A549 (cell line): ENCODE measurements at regions not wholly inside any gene's neighbourhood (a gene's known extent, or its start where the extent isn't known, plus 50 kb on each side); places are given as distances from the start of the nearest gene placed in this dataset.
A peak's percentile ranks its signal among the peaks of the same experiment; 100 is the strongest.

Experiments used
- ATAC-seq, 2 experiments: fragments of 200-7000 bp in 1 of 2; fragments of >200 bp in 1 of 2; cut with Nextera tagmentation in 1 of 2; cut with Tn5 transposase in 1 of 2; 3 replicates each; pipeline versions ENCODE4 v1.8.0 to v1.9.1; 2018 to 2020; ENCODE audit warnings: mild to moderate bottlenecking in 1 of 2, moderate library complexity in 1 of 2
- CTCF ChIA-PET: fragments of 300-600 bp; sonication (Branson Sonifier 250); formaldehyde crosslinking; extraction: SDS; loops from one replicate; lab custom pipeline; 2021; ENCODE audit warnings: antibody characterized with exemption, inconsistent platforms; lab: Yijun Ruan, JAX
- POLR2A ChIA-PET: fragments of 350-600 bp; formaldehyde crosslinking; extraction: SDS; loops from one replicate; lab custom pipeline; 2021; ENCODE audit warnings: antibody characterized with exemption, inconsistent platforms; lab: Yijun Ruan, JAX
- DNase-seq, 2 experiments: peaks; one replicate each; pipeline versions ENCODE4 v3.0.0 to v3.0.0-alpha.2; 2011 to 2016; ENCODE audit warnings: low read depth in 1 of 2, low spot score in 1 of 2
- FAIRE-seq: peaks from 2 replicates; lab custom pipeline; 2011; peaks lifted over from hg19 to GRCh38; lab: Jason Lieb, UNC
- H3K27ac ChIP-seq, 2 experiments: fragments of >200 bp; sonication (Bioruptor Twin); formaldehyde crosslinking; 3 replicates each; pipeline ENCODE4 v1.5.1; 2016 to 2017
- H3K4me1 ChIP-seq: fragments of >200 bp; sonication (Bioruptor Twin); formaldehyde crosslinking; 3 replicates; pipeline ENCODE4 v1.6.1; 2016
- H3K4me2 ChIP-seq: fragments of >200 bp; sonication (Bioruptor Twin); formaldehyde crosslinking; 3 replicates; pipeline ENCODE4 v1.6.1; 2016
- H3K4me3 ChIP-seq: fragments of >200 bp; sonication (Bioruptor Twin); formaldehyde crosslinking; 3 replicates; pipeline ENCODE4 v1.5.1; 2016
- H3K9me3 ChIP-seq: fragments of >200 bp; sonication (Bioruptor Twin); formaldehyde crosslinking; 3 replicates; pipeline ENCODE4 v1.6.1; 2016
- ELK1 ChIP-seq: fragments of 150-350 bp; IDR thresholded peaks from 2 replicates; pipeline ENCODE4 v1.6.1; 2014; ENCODE audit warnings: low read depth, mild to moderate bottlenecking, low read length
- EP300 ChIP-seq, 2 experiments: fragments of >200 bp; sonication (Bioruptor Twin); formaldehyde crosslinking; IDR thresholded peaks; 2 replicates in 1 of 2; 3 replicates in 1 of 2; pipeline ENCODE4 v1.6.1; 2016 to 2017
- FOSL2 ChIP-seq, 2 experiments: fragments of 450-650 bp in 1 of 2; fragments of >200 bp in 1 of 2; sonication (Bioruptor Twin) in 1 of 2; formaldehyde crosslinking; IDR thresholded peaks; 2 replicates each; pipeline versions ENCODE4 v1.5.0 to v1.6.1; 2016 to 2020; ENCODE audit warnings: mild to moderate bottlenecking in 1 of 2, moderate library complexity in 1 of 2
- GATA3 ChIP-seq: IDR thresholded peaks from 2 replicates; pipeline ENCODE4 v1.6.1; 2012; ENCODE audit warnings: borderline replicate concordance
- HOXA7 ChIP-seq: fragments of 250-450 bp; sonication (Bioruptor Pico); IDR thresholded peaks from 2 replicates; pipeline ENCODE4 v1.5.0; 2020; ENCODE audit warnings: mild to moderate bottlenecking, moderate library complexity
- HOXB13 ChIP-seq: fragments of 250-450 bp; sonication (Bioruptor Pico); IDR thresholded peaks from 2 replicates; pipeline ENCODE4 v1.5.0; 2020; ENCODE audit warnings: low read depth, mild to moderate bottlenecking, moderate library complexity
- JUNB ChIP-seq: fragments of >200 bp; sonication (Bioruptor Twin); formaldehyde crosslinking; IDR thresholded peaks from 2 replicates; pipeline ENCODE4 v1.6.1; 2016
- MAFK ChIP-seq: fragments of 450-650 bp; IDR thresholded peaks from 2 replicates; pipeline ENCODE4 v1.6.1; 2014; ENCODE audit not compliant: partially characterized antibody
- MYC ChIP-seq: IDR thresholded peaks from 2 replicates; pipeline ENCODE4 v1.6.1; 2012; ENCODE audit warnings: mild to moderate bottlenecking, inconsistent platforms, low read length, improper control_type of control experiment, borderline replicate concordance
- POLR2A ChIP-seq: IDR thresholded peaks from 2 replicates; pipeline ENCODE4 v1.6.1; 2012; ENCODE audit warnings: mild to moderate bottlenecking, low read length
- RAD21 ChIP-seq, 2 experiments: fragments of >200 bp in 1 of 2; sonication (Bioruptor Twin) in 1 of 2; formaldehyde crosslinking in 1 of 2; IDR thresholded peaks in 1 of 2; conservative IDR thresholded peaks in 1 of 2; 2 replicates in 1 of 2; 3 replicates in 1 of 2; pipeline ENCODE4 v1.6.1; 2012 to 2018; ENCODE audit warnings: inconsistent platforms in 1 of 2
- REST ChIP-seq: fragments of 200-600 bp; sonication (generic); IDR thresholded peaks from 2 replicates; pipeline ENCODE4 v1.6.1; 2016; ENCODE audit warnings: antibody characterized with exemption, mild to moderate bottlenecking, moderate library complexity
- RFX5 ChIP-seq: fragments of 450-650 bp; IDR thresholded peaks from 2 replicates; pipeline ENCODE4 v1.7.1; 2014; ENCODE audit warnings: antibody characterized with exemption, mild to moderate bottlenecking, moderate library complexity
- SMC3 ChIP-seq: fragments of >200 bp; sonication (Bioruptor Twin); formaldehyde crosslinking; IDR thresholded peaks from 3 replicates; pipeline ENCODE4 v1.6.1; 2018; ENCODE audit warnings: inconsistent platforms
- ZC3H11A ChIP-seq: fragments of 450-650 bp; IDR thresholded peaks from 2 replicates; pipeline ENCODE4 v1.6.1; 2014; ENCODE audit warnings: antibody characterized with exemption, mild to moderate bottlenecking
- ZFP36 ChIP-seq: fragments of 450-650 bp; IDR thresholded peaks from 2 replicates; pipeline ENCODE4 v1.6.1; 2014; ENCODE audit warnings: borderline replicate concordance; ENCODE audit not compliant: partially characterized antibody
- WGBS: methylation state at CpG from one replicate; pipeline ENCODE4 v1.1.6; 2017; ENCODE audit errors: missing lambda C conversion rate; 5-methylcytosine and 5-hydroxymethylcytosine counted together

GRCh38 chr14:100980823-100981222 is 77.3 kb upstream of the RTL1 start:
- Histone ChIP-seq H3K27ac (peak overlapping the region in 1 of 2 experiments; percentile 66; a peak in 2 of 6 replicates), H3K4me3 (no peak overlapping the region), H3K9me3 (no peaks in the 10 kb centered on the region), H3K4me2 (peak overlapping the region; percentile 72; the same call in 2 of the 3 replicates)
- POLR2A ChIA-PET, result no interaction called here
- CTCF ChIA-PET, result no interaction called here
- TF ChIP-seq ZFP36 (no peak), RFX5 (no peak), ZC3H11A (no peak), FOSL2 (IDR thresholded peaks at IDR 0.05) (no peak), FOSL2 (CRISPR knock-in tag; IDR thresholded peaks at IDR 0.05) (peak; percentile 66)
- TF ChIP-seq, all 56 proteins: peak for 1
- FAIRE-seq (no peak), ATAC-seq (no peak), DNase-seq (no peak)
- WGBS, result 35% methylated on average over 3 of the region's 3 CpGs
- H3K4me1 ChIP-seq, result peaks cover 59% of the 10 kb centered on the region

- 19% methylated on average over 3 of the region's 3 CpGs for WGBS
- Histone ChIP-seq H3K9me3 (no peaks in the 10 kb centered on the region), H3K4me1 (peaks cover 62% of the 10 kb centered on the region), H3K4me3 (peak overlapping the region; percentile 13; the same call in 2 of the 3 replicates), H3K4me2 (peak overlapping the region; percentile 72), H3K27ac (peak overlapping the region; percentile 57 to 66; a peak in 4 of 6 replicates)
- ChIA-PET CTCF (no interaction called here), POLR2A (no interaction called here)
- ATAC-seq (peak in 1 of 2 experiments; percentile 46; a peak in 2 of 6 replicates), DNase-seq (peak in 1 of 2 experiments; percentile 34), FAIRE-seq (no peak)
- no peak for TF ChIP-seq EP300 (IDR thresholded peaks at IDR 0.05)
- no peak for TF ChIP-seq REST
- TF ChIP-seq FOSL2 (IDR thresholded peaks at IDR 0.05), result no peak
- TF ChIP-seq FOSL2 (CRISPR knock-in tag; IDR thresholded peaks at IDR 0.05), result peak; percentile 71
- TF ChIP-seq RAD21 (conservative IDR thresholded peaks at IDR 0.05 in 1 of 2, IDR thresholded peaks at IDR 0.05 in 1 of 2), result peak in 1 of 2 experiments; percentile 17; a peak in 2 of 5 replicates
These were observed 78.3 kb upstream of the RTL1 start for GRCh38 chr14:100981809-100982208.

- POLR2A ChIA-PET, result no interaction called here
- Histone ChIP-seq H3K4me2 (peak overlapping the region; percentile 72), H3K4me1 (peaks cover 68% of the 10 kb centered on the region), H3K4me3 (peak overlapping the region; percentile 13; the same call in 2 of the 3 replicates), H3K27ac (peak overlapping the region; percentile 66 to 84), H3K9me3 (no peaks in the 10 kb centered on the region)
- CTCF ChIA-PET, result no interaction called here
- peak; percentile 88 for FAIRE-seq
- WGBS, result 8% methylated on average over 4 of the region's 4 CpGs
- TF ChIP-seq ZC3H11A (no peak), MAFK (peak; percentile 46)
- ATAC-seq, result peak; percentile 80 to 81; a peak in 5 of 6 replicates
- peak in 1 of 2 experiments; percentile 69 for DNase-seq
These were observed 78.8 kb upstream of the RTL1 start for GRCh38 chr14:100982353-100982752.

- ChIA-PET POLR2A (no interaction called here), CTCF (no interaction called here)
- WGBS, result 2% methylated on average over 6 of the region's 6 CpGs
- ATAC-seq, result peak; percentile 42 to 71; a peak in 3 of 6 replicates
- Histone ChIP-seq H3K4me1 (peaks cover 72% of the 10 kb centered on the region), H3K4me2 (peak overlapping the region; percentile 72), H3K9me3 (no peaks in the 10 kb centered on the region), H3K4me3 (peak overlapping the region; percentile 13; the same call in 2 of the 3 replicates), H3K27ac (peak overlapping the region; percentile 66 to 84)
- TF ChIP-seq FOSL2 (IDR thresholded peaks at IDR 0.05) (peak; percentile 46; the same call in 1 of the 2 replicates), FOSL2 (CRISPR knock-in tag; IDR thresholded peaks at IDR 0.05) (peak; percentile 92), JUNB (peak; percentile 77), POLR2A (no peak), GATA3 (peak; percentile 65; the same call in 1 of the 2 replicates)
- peak in 1 of 2 experiments; percentile 49 for DNase-seq
- peak; percentile 91 for FAIRE-seq
These were observed 79.2 kb upstream of the RTL1 start for GRCh38 chr14:100982762-100983161.

GRCh38 chr14:100983710-100984109 is 80.2 kb upstream of the RTL1 start:
- no peak for ATAC-seq
- POLR2A ChIA-PET, result no interaction called here
- peak overlapping the region; percentile 64 to 66; a peak in 5 of 6 replicates for H3K27ac ChIP-seq
- CTCF ChIA-PET, result interaction anchor here (1.0 kb wide), 1 partner anchor 251 kb away, joined by 3 read pairs; no protein-coding TSS in a partner anchor
- DNase-seq, result no peak
- peak overlapping the region; percentile 72; the same call in 1 of the 3 replicates for H3K4me2 ChIP-seq
- 63% methylated on average over 5 of the region's 5 CpGs for WGBS
- no peaks in the 10 kb centered on the region for H3K9me3 ChIP-seq
- no peak for TF ChIP-seq REST
- TF ChIP-seq MYC, result no peak
- TF ChIP-seq SMC3, result no peak
- no peak for TF ChIP-seq ELK1
- no peak for TF ChIP-seq ZFP36
- no peak for TF ChIP-seq FOSL2 (IDR thresholded peaks at IDR 0.05)
- peak; percentile 72 for TF ChIP-seq FOSL2 (CRISPR knock-in tag; IDR thresholded peaks at IDR 0.05)
- no peak for TF ChIP-seq HOXB13 (CRISPR knock-in tag)
- no peak for TF ChIP-seq HOXA7
- H3K4me3 ChIP-seq, result no peak overlapping the region
- peaks cover 75% of the 10 kb centered on the region for H3K4me1 ChIP-seq
- FAIRE-seq, result peak; percentile 23
